Esophagus squamous epithelium (tissue), 5 donors: ENCODE measurements at regions not wholly inside any gene's neighbourhood (a gene's known extent, or its start where the extent isn't known, plus 50 kb on each side); places are given as distances from the start of the nearest gene placed in this dataset.
"Not testable (repeated sequence)": the region's sequence is repeated elsewhere in the genome, so short reads cannot be mapped to it uniquely, and the experiment has no call there.

ENCODE experiments used
- DNase-seq: peaks from one replicate; lab custom pipeline; 2025; lab: John Stamatoyannopoulos, UW
- H3K27ac ChIP-seq, 4 donors: fragments of 200-600 bp; sonication (generic); one replicate each; pipeline ENCODE4 v1.5.1; 2016 to 2019; ENCODE audit warnings: mild to moderate bottlenecking in 1 of 4
- H3K27me3 ChIP-seq, 4 donors: fragments of 200-600 bp; sonication (generic); 1 replicate in 3 of 4; 2 replicates in 1 of 4; pipeline versions ENCODE4 v1.5.1 to v1.6.0; 2017 to 2021; ENCODE audit warnings: antibody characterized with exemption in 1 of 4
- H3K36me3 ChIP-seq, 3 donors: fragments of 200-600 bp; sonication (generic); one replicate each; pipeline ENCODE4 v1.5.1; 2016 to 2019
- H3K4me1 ChIP-seq, 3 donors: fragments of 200-600 bp; sonication (generic); one replicate each; pipeline ENCODE4 v1.5.1; 2017 to 2019
- H3K4me3 ChIP-seq, 4 donors: fragments of 200-600 bp; sonication (generic); 1 replicate in 3 of 4; 2 replicates in 1 of 4; pipeline ENCODE4 v1.5.1; 2016 to 2019; ENCODE audit warnings: mild to moderate bottlenecking in 2 of 4, moderate library complexity in 1 of 4
- H3K9me3 ChIP-seq, 3 donors: fragments of 200-600 bp; sonication (generic); one replicate each; pipeline ENCODE4 v1.5.1; 2016 to 2019
- POLR2A ChIP-seq, 4 donors: fragments of 450-650 bp; IDR thresholded peaks; one replicate each; pipeline ENCODE4 v1.6.1; 2017; ENCODE audit warnings: antibody characterized with exemption in 4 of 4, mild to moderate bottlenecking in 4 of 4, moderate library complexity in 3 of 4
- WGBS, 2 donors: methylation state at CpG; one replicate each; pipeline ENCODE4 v1.1.5; 2018; 5-methylcytosine and 5-hydroxymethylcytosine counted together
- intact Hi-C: fragments of 100-400 bp; cut with DNase I; formaldehyde crosslinking; loops from one replicate; pipeline ENCODE4 v1.15.0; 2022
- TF ChIP-seq, protein P1 (sequence below), 6 experiments: fragments of 450-650 bp in 4 of 6; fragments of 200-600 bp in 2 of 6; sonication (generic) in 2 of 6; IDR thresholded peaks; one replicate each; pipeline ENCODE4 v1.5.1; 2016 to 2019; ENCODE audit warnings: antibody characterized with exemption in 6 of 6, mild to moderate bottlenecking in 4 of 6, moderate library complexity in 4 of 6
- donor health status: DM: yes; HTN: yes; CAD: no.

DNA sequence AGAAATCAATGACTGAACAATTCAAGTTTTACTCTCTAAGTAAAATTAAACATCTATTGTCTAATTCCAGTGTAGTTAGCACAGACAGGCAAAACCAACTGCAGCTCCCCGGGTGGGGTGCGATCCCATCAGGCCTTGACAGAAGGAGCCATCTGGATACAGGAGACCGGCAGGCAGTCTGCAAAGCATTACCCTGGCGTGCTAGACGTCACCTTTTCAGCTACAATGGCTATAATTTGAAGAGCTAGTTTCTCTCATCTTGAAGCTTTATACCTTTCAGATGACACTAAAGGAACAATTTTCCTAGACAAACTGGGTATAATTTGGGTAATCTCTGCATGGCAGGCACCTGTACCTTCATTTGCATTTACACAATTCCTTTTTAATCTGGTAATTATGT lies 761.5 kb upstream of the SOX11 start:
- H3K9me3 ChIP-seq = peaks cover 0 to 17% (median 0%) of the 10 kb centered on the region in 3 donors
- intact Hi-C loops = no loop called here
- no peak for TF ChIP-seq POLR2A (IDR thresholded peaks at IDR 0.05)
- TF ChIP-seq, protein P1, sequence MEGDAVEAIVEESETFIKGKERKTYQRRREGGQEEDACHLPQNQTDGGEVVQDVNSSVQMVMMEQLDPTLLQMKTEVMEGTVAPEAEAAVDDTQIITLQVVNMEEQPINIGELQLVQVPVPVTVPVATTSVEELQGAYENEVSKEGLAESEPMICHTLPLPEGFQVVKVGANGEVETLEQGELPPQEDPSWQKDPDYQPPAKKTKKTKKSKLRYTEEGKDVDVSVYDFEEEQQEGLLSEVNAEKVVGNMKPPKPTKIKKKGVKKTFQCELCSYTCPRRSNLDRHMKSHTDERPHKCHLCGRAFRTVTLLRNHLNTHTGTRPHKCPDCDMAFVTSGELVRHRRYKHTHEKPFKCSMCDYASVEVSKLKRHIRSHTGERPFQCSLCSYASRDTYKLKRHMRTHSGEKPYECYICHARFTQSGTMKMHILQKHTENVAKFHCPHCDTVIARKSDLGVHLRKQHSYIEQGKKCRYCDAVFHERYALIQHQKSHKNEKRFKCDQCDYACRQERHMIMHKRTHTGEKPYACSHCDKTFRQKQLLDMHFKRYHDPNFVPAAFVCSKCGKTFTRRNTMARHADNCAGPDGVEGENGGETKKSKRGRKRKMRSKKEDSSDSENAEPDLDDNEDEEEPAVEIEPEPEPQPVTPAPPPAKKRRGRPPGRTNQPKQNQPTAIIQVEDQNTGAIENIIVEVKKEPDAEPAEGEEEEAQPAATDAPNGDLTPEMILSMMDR (IDR thresholded peaks at IDR 0.05) = no peak
- H3K36me3 ChIP-seq = no peaks in the 10 kb centered on the region
- no peak overlapping the region for H3K27ac ChIP-seq
- H3K4me1 ChIP-seq = no peaks in the 10 kb centered on the region
- no peak overlapping the region for H3K4me3 ChIP-seq
- 81 to 82% methylated on average over 5 of the region's 5 CpGs for WGBS, 2 donors
- H3K27me3 ChIP-seq = no peaks in the 10 kb centered on the region
- no peak for DNase-seq

DNA sequence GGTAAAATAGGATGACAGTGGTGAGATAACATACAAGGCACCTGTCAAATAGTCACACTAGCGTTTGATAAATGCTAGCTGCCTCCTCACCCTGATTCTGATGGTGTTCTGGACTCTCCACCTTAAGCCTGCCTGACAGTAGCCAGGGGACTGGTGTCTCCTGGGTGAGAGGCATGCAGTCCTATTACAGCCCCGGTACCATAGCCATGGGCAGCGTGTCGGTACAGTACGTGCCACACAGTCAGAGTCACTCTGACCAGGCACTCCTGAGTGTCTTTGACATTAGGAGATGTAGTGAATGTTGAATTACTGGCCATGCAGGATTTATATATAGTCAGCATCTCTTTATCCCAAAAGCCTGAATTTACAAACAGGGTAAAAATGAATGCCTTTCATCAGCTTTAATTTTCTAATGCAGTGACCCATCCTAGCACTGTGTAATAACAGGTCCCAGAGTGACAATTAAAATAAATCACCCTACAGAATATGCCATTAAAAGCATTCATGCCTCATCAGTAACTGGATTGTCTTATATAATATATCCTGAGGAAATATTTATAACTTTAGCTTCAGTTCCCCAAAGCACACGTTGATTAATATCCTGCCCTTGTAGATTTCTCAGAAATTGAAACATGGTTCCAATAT lies 760.3 kb upstream of the SOX11 start:
- Histone ChIP-seq H3K4me1 (no peaks in the 10 kb centered on the region), H3K4me3 (no peak overlapping the region), H3K27ac (no peak overlapping the region), H3K36me3 (no peaks in the 10 kb centered on the region), H3K9me3 (peaks cover 0 to 15% (median 0%) of the 10 kb centered on the region in 3 donors), H3K27me3 (no peaks in the 10 kb centered on the region)
- 71 to 72% methylated on average over 6 of the region's 6 CpGs for WGBS, 2 donors
- intact Hi-C loops = no loop called here
- DNase-seq = no peak
- TF ChIP-seq, protein P1 (IDR thresholded peaks at IDR 0.05) = no peak
- TF ChIP-seq POLR2A (IDR thresholded peaks at IDR 0.05) = no peak

DNA sequence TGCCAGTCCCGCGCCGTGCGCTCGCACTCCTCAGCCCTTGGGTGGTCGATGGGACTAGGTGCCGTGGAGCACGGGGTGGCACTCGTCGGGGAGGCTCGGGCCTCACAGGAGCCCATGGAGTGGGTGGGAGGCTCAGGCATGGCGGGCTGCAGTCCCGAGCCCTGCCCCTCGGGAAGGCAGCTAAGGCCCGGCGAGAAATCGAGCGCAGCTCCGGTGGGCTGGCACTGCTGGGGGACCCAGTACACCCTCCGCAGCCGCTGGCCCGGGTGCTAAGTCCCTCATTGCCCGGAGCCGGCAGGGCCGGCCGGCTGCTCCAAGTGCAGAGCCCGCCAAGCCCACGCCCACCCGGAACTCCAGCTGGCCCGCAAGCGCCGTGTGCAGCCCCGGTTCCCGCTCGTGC lies 756.9 kb upstream of the SOX11 start:
- H3K36me3 ChIP-seq, H3K27ac ChIP-seq, DNase-seq, H3K27me3 ChIP-seq, intact Hi-C loops, H3K4me1 ChIP-seq, H3K4me3 ChIP-seq: not testable (repeated sequence)
- WGBS, 2 donors = no CpG with 5 or more reads among the region's 35 CpGs
- H3K9me3 ChIP-seq = peaks cover 0 to 11% (median 0%) of the 10 kb centered on the region in 3 donors

DNA sequence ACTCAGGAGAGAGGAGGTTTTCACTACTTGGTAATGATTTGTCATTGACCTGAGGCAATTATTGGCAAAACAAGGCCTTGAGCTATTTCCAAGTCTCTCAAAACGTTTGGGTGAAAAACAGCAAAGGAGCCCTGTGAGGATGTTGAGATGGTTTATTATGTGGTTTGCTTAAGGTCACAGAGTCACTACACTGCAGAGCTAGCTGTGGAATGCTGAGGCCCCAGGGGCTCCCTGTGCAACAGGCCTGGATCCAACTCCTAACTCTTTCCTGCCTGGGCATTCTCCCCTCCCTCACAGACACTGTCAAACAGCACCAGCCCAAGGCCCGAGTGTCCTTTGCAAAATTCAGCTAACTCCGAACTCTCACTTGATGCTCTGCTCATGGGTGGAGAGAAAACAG lies 754.6 kb upstream of the SOX11 start:
- TF ChIP-seq POLR2A (IDR thresholded peaks at IDR 0.05) = no peak
- TF ChIP-seq, protein P1 (IDR thresholded peaks at IDR 0.05) = no peak

DNA sequence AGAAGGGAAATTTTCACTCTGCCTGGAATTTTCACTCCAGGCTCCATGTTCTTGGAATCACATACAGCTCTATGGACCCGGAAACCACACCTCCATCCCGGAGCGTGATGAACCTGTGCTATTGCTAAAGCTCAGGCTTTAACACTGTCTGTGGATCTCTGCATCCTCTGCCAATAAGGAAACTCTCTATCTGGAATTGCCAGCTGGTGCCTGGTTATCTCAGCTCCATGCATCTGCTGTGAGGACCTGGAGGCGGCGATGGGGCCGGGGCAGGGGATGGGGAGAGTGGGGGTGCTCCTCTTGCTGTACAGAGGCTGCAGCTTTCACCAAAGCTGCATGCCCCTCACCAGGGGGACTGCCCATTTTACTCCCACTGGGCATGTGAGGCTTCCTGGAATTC lies 754.0 kb upstream of the SOX11 start:
- H3K27ac ChIP-seq = no peak overlapping the region
- peaks cover 0 to 5% (median 0%) of the 10 kb centered on the region in 3 donors for H3K9me3 ChIP-seq
- no peak overlapping the region for H3K4me3 ChIP-seq
- no peak for DNase-seq
- no peaks in the 10 kb centered on the region for H3K36me3 ChIP-seq
- WGBS, 2 donors = 86 to 94% methylated on average over 3 to 5 of the region's 6 CpGs
- TF ChIP-seq, protein P1 (IDR thresholded peaks at IDR 0.05) = no peak
- no peak for TF ChIP-seq POLR2A (IDR thresholded peaks at IDR 0.05)
- intact Hi-C loops = no loop called here
- H3K27me3 ChIP-seq = no peaks in the 10 kb centered on the region
- H3K4me1 ChIP-seq = no peaks in the 10 kb centered on the region

More for the DNA sequence above, 754.6 kb upstream of the SOX11 start:
- 37 to 42% methylated on average over 3 of the region's 3 CpGs for WGBS, 2 donors
- no peaks in the 10 kb centered on the region for H3K27me3 ChIP-seq
- peaks cover 0 to 5% (median 0%) of the 10 kb centered on the region in 3 donors for H3K9me3 ChIP-seq
- intact Hi-C loops = no loop called here
- H3K27ac ChIP-seq = no peak overlapping the region
- no peaks in the 10 kb centered on the region for H3K4me1 ChIP-seq
- H3K36me3 ChIP-seq = no peaks in the 10 kb centered on the region
- DNase-seq = no peak
- H3K4me3 ChIP-seq = no peak overlapping the region
